Endothelial cell of umbilical vein (primary cell): ENCODE measurements at regions not wholly inside any gene's neighbourhood (a gene's known extent, or its start where the extent isn't known, plus 50 kb on each side); places are given as distances from the start of the nearest gene placed in this dataset.

ENCODE experiments used
- BruUV-seq: library from RNA; stranded (reverse); fragments of 400-500 nt; replicated peaks from 2 replicates; lab custom pipeline; 2021; lab: Mats Ljungman, UMichigan
- CTCF ChIA-PET: fragments of 300-600, 350-600 bp; sonication (Branson Sonifier 250); formaldehyde crosslinking; loops from one replicate; lab custom pipeline; 2021; ENCODE audit warnings: antibody characterized with exemption, inconsistent platforms; lab: Charles Lee
- POLR2A ChIA-PET: fragments of 300-600, 350-600 bp; sonication (Branson Sonifier 250); formaldehyde crosslinking; loops from one replicate; lab custom pipeline; 2021; ENCODE audit warnings: antibody characterized with exemption, inconsistent platforms; lab: Charles Lee
- DNase-seq: peaks from one replicate; pipeline ENCODE4 v3.0.0-alpha.2; 2011; ENCODE audit warnings: low read depth, low spot score
- FAIRE-seq: peaks from 2 replicates; lab custom pipeline; 2011; peaks lifted over from hg19 to GRCh38; lab: Jason Lieb, UNC
- H2AFZ ChIP-seq: 2 replicates; pipeline ENCODE4 v1.6.0; 2012; ENCODE audit warnings: low read depth, low read length, control low read depth, inconsistent platforms
- H3K27ac ChIP-seq: 2 replicates; pipeline ENCODE4 v1.5.1; 2011; ENCODE audit warnings: low read depth, mild to moderate bottlenecking, control low read depth, low read length, moderate library complexity; ENCODE audit not compliant: insufficient read depth
- H3K27me3 ChIP-seq, 2 experiments: 2 replicates each; pipeline versions ENCODE4 v1.6.0 to v1.6.1; 2011; ENCODE audit warnings: low read length in 2 of 2, mixed read lengths in 1 of 2; ENCODE audit not compliant: control insufficient read depth in 2 of 2, insufficient read depth in 2 of 2
- H3K36me3 ChIP-seq, 2 experiments: 2 replicates in 1 of 2; 3 replicates in 1 of 2; pipeline ENCODE4 v1.5.1; 2011; ENCODE audit warnings: low read length in 2 of 2, mild to moderate bottlenecking in 1 of 2, moderate library complexity in 1 of 2; ENCODE audit not compliant: control insufficient read depth in 2 of 2, insufficient read depth in 2 of 2; ENCODE audit errors: extremely low read depth in 1 of 2
- H3K4me1 ChIP-seq: 3 replicates; pipeline ENCODE4 v1.5.1; 2011; ENCODE audit warnings: mild to moderate bottlenecking, low read length; ENCODE audit not compliant: control insufficient read depth, insufficient read depth; ENCODE audit errors: extremely low read depth
- H3K4me2 ChIP-seq: 2 replicates; pipeline ENCODE4 v1.6.1; 2011; ENCODE audit warnings: low read length, control low read depth, mixed read lengths; ENCODE audit not compliant: insufficient read depth
- H3K4me3 ChIP-seq, 3 experiments: fragments of 200-600 bp in 1 of 3; sonication (generic), shearing (Covaris generic) in 1 of 3; replicated peaks in 1 of 3; 2 replicates each; pipeline ENCODE4 v1.5.1; 2011 to 2016; ENCODE audit warnings: control low read depth in 3 of 3, low read length in 3 of 3, mild to moderate bottlenecking in 2 of 3, inconsistent platforms in 1 of 3, low read depth in 1 of 3, moderate library complexity in 1 of 3; ENCODE audit not compliant: insufficient read depth in 1 of 3
- H3K79me2 ChIP-seq: 2 replicates; pipeline ENCODE4 v1.6.0; 2012; ENCODE audit warnings: low read length, inconsistent platforms; ENCODE audit not compliant: control insufficient read depth, insufficient read depth
- H3K9ac ChIP-seq: replicated peaks from 2 replicates; pipeline ENCODE3; 2011; ENCODE audit warnings: low read length, control low read depth; ENCODE audit not compliant: insufficient read depth; ENCODE audit errors: extremely low read depth
- H3K9me1 ChIP-seq: replicated peaks from 3 replicates; pipeline ENCODE4 v1.6.0; 2011; ENCODE audit warnings: mild to moderate bottlenecking, low read length; ENCODE audit not compliant: control insufficient read depth, insufficient read depth; ENCODE audit errors: extremely low read depth
- H3K9me3 ChIP-seq: replicated peaks from 2 replicates; pipeline ENCODE4 v1.5.1; 2012; ENCODE audit warnings: low read length, inconsistent platforms; ENCODE audit not compliant: control insufficient read depth, insufficient read depth
- H4K20me1 ChIP-seq: replicated peaks from 2 replicates; pipeline ENCODE3; 2011; ENCODE audit warnings: mild to moderate bottlenecking, low read length; ENCODE audit not compliant: control insufficient read depth, insufficient read depth; ENCODE audit errors: extremely low read depth
- CTCF ChIP-seq, 2 donors: IDR thresholded peaks; 1 replicate in 1 of 2; 2 replicates in 1 of 2; pipeline ENCODE4 v1.5.1; 2011; ENCODE audit warnings: low read length in 2 of 2, mild to moderate bottlenecking in 2 of 2, moderate library complexity in 2 of 2, control low read depth in 1 of 2, inconsistent platforms in 1 of 2, low read depth in 1 of 2; ENCODE audit not compliant: insufficient read depth in 1 of 2; ENCODE audit errors: extremely low read depth in 1 of 2
- EZH2 ChIP-seq: IDR thresholded peaks from 2 replicates; pipeline ENCODE4 v1.6.1; 2012; ENCODE audit warnings: borderline replicate concordance, low read depth, mild to moderate bottlenecking, moderate library complexity, low read length, inconsistent platforms; ENCODE audit not compliant: severe bottlenecking
- FOS ChIP-seq: IDR thresholded peaks from 2 replicates; pipeline ENCODE4 v1.6.1; 2011; ENCODE audit warnings: mild to moderate bottlenecking, low read length, moderate library complexity, borderline replicate concordance; ENCODE audit not compliant: insufficient read depth
- GATA2 ChIP-seq: IDR thresholded peaks from 2 replicates; pipeline ENCODE4 v1.7.0; 2011; ENCODE audit warnings: low read depth, mild to moderate bottlenecking, moderate library complexity, mixed read lengths, low read length; ENCODE audit not compliant: insufficient read length, insufficient read depth
- JUN ChIP-seq: IDR thresholded peaks from 2 replicates; pipeline ENCODE4 v1.6.1; 2011; ENCODE audit warnings: borderline replicate concordance, low read depth; ENCODE audit not compliant: insufficient read length, insufficient read depth
- MAX ChIP-seq: IDR thresholded peaks from 2 replicates; pipeline ENCODE4 v1.6.1; 2011; ENCODE audit not compliant: insufficient read depth, insufficient read length
- MYC ChIP-seq: IDR thresholded peaks from one replicate; pipeline ENCODE4 v1.6.1; 2011; ENCODE audit warnings: mild to moderate bottlenecking, low read depth, low read length
- POLR2A ChIP-seq: IDR thresholded peaks from 2 replicates; pipeline ENCODE4 v1.6.1; 2012; ENCODE audit warnings: low read depth, mild to moderate bottlenecking, control low read depth, low read length
- POLR2AphosphoS5 ChIP-seq: IDR thresholded peaks from 2 replicates; pipeline ENCODE4 v1.6.1; 2012; ENCODE audit warnings: low read depth, mild to moderate bottlenecking, control low read depth, low read length, moderate library complexity; ENCODE audit not compliant: insufficient read depth
- dilution Hi-C: fragments of 300-500 bp; cut with MboI; formaldehyde crosslinking; loops from one replicate; pipeline ENCODE4 v1.15.0; 2019; ENCODE audit warnings: low sequenced_read_pairs; ENCODE audit not compliant: extremely low pct_ligation_motif_present
- intact Hi-C: fragments of 100-400 bp; cut with micrococcal nuclease; formaldehyde crosslinking; loops from one replicate; pipeline ENCODE4 v1.10.0; 2022

- CTCF ChIA-PET: interaction anchor here (0.8 to 0.9 kb wide), 2 partner anchors 14 to 19 kb away, joined by 3 read pairs; no protein-coding TSS in a partner anchor
- POLR2A ChIA-PET: no interaction called here
- H3K4me2 ChIP-seq: no peak overlapping the region
- intact Hi-C loops (no loop called here), dilution Hi-C loops (no loop called here)
- H3K27me3 ChIP-seq: peaks cover 2 to 4% of the 10 kb centered on the region in 2 experiments
- H3K9me3 ChIP-seq: no peaks in the 10 kb centered on the region
- TF ChIP-seq EZH2: no peak
- TF ChIP-seq GATA2: no peak
- no peak for TF ChIP-seq CTCF (IDR thresholded peaks at IDR 0.05; ENCODE audit: extremely low read depth in 1 of 2, insufficient read depth in 1 of 2, low read depth in 1 of 2, low read length in 2 of 2)
- no peak for TF ChIP-seq POLR2A
- TF ChIP-seq JUN: no peak
- no peak for TF ChIP-seq FOS
- TF ChIP-seq MAX: no peak
- TF ChIP-seq POLR2AphosphoS5: no peak
- TF ChIP-seq MYC: no peak
- H3K4me3 ChIP-seq: no peak overlapping the region
- FAIRE-seq (no peak), DNase-seq (no peak)
- no peak overlapping the region for H2AFZ ChIP-seq
- no TSS peak for BruUV-seq
- H3K27ac ChIP-seq: no peak overlapping the region
- H3K9ac ChIP-seq: no peak overlapping the region
- no peaks in the 10 kb centered on the region for H3K4me1 ChIP-seq
- no peaks in the 10 kb centered on the region for H3K36me3 ChIP-seq
- no peaks in the 10 kb centered on the region for H4K20me1 ChIP-seq
- H3K9me1 ChIP-seq: no peaks in the 10 kb centered on the region
- H3K79me2 ChIP-seq: no peaks in the 10 kb centered on the region
These were observed 153.1 kb downstream of the LACC1 start for GRCh38 chr13:44032802-44033201.
